ENCODE measurements at regions not wholly inside any gene's neighbourhood (a gene's known extent, or its start where the extent isn't known, plus 50 kb on each side); places are given as distances from the start of the nearest gene placed in this dataset.
"Not testable (repeated sequence)": the region's sequence is repeated elsewhere in the genome, so short reads cannot be mapped to it uniquely, and the experiment has no call there.

DNA sequence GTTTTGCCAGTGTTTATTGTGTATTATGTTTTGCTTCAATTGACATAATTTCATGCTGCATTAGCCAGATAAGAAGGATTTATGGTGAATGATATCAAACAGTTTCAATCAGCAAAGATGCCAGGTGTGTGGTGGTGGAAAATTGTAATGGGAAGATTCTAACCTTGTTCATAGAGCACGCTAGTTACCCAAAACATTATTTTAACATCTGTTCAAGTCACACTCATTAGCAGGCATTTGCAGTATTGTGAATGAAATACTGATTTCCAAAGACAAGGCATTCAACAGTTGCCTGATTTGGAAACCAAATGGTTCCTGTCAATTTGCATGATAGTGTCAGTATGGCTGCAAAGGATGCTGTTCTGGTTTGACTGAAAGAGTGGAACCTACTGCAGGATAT lies 129.7 kb downstream of the EPC1 start:
- no peak overlapping the region for H3K4me3 ChIP-seq (ENCODE audit: low read depth, low read length)
- H3K27me3 ChIP-seq (ENCODE audit: control insufficient read depth, insufficient read depth, low read length): no peaks in the 10 kb centered on the region
- TF ChIP-seq, protein P1, sequence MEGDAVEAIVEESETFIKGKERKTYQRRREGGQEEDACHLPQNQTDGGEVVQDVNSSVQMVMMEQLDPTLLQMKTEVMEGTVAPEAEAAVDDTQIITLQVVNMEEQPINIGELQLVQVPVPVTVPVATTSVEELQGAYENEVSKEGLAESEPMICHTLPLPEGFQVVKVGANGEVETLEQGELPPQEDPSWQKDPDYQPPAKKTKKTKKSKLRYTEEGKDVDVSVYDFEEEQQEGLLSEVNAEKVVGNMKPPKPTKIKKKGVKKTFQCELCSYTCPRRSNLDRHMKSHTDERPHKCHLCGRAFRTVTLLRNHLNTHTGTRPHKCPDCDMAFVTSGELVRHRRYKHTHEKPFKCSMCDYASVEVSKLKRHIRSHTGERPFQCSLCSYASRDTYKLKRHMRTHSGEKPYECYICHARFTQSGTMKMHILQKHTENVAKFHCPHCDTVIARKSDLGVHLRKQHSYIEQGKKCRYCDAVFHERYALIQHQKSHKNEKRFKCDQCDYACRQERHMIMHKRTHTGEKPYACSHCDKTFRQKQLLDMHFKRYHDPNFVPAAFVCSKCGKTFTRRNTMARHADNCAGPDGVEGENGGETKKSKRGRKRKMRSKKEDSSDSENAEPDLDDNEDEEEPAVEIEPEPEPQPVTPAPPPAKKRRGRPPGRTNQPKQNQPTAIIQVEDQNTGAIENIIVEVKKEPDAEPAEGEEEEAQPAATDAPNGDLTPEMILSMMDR (IDR thresholded peaks at IDR 0.05; ENCODE audit: insufficient read depth, low read length, poor library complexity, severe bottlenecking): no peak
- H3K36me3 ChIP-seq (ENCODE audit: control insufficient read depth, insufficient read depth, low read length): no peaks in the 10 kb centered on the region
- no peak for DNase-seq (ENCODE audit: low read depth)

DNA sequence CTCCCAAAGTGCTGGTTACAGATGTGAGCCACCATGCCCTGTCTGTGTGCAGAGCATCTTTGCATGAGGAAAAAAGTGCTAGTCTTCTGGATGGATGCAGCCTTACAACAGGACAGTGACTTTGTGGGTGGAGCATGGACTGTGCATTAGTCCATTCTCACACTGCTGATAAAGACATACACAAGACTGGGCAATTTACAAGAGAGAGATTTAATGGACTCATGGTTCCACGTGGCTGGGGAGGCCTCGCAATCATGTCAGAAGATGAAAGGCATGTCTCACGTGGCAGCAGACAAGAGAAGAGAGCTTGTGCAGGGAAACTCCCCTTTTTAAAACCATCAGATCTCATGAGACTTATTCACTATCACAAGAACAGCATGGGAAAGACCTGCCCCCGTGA lies 133.1 kb downstream of the EPC1 start:
- H3K4me3 ChIP-seq (ENCODE audit: low read depth, low read length); H3K36me3 ChIP-seq (ENCODE audit: control insufficient read depth, insufficient read depth, low read length); H3K27me3 ChIP-seq (ENCODE audit: control insufficient read depth, insufficient read depth, low read length); DNase-seq (ENCODE audit: low read depth): not testable (repeated sequence)

DNA sequence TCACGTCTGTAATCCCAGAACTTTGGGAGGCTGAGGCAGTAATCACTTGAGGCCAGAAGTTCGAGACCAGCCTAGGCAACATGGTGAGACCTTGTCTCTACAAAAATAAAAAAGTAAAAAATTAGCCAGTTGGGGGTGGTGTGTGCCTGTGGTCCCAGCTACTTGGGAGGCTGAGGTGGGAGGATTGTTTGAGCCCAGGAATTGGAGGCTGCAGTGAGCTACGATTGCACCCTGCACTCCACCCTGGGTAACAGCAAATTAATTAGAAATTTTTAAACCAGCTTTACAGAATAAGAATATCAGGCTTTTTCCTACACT lies 136.0 kb downstream of the EPC1 start:
- Histone ChIP-seq H3K36me3 (ENCODE audit: control insufficient read depth, insufficient read depth, low read length) (no peaks in the 10 kb centered on the region), H3K27me3 (ENCODE audit: control insufficient read depth, insufficient read depth, low read length) (no peaks in the 10 kb centered on the region), H3K4me3 (ENCODE audit: low read depth, low read length) (no peak overlapping the region)
- DNase-seq (ENCODE audit: low read depth): no peak
- TF ChIP-seq, protein P1 (IDR thresholded peaks at IDR 0.05; ENCODE audit: insufficient read depth, low read length, poor library complexity, severe bottlenecking): no peak

DNA sequence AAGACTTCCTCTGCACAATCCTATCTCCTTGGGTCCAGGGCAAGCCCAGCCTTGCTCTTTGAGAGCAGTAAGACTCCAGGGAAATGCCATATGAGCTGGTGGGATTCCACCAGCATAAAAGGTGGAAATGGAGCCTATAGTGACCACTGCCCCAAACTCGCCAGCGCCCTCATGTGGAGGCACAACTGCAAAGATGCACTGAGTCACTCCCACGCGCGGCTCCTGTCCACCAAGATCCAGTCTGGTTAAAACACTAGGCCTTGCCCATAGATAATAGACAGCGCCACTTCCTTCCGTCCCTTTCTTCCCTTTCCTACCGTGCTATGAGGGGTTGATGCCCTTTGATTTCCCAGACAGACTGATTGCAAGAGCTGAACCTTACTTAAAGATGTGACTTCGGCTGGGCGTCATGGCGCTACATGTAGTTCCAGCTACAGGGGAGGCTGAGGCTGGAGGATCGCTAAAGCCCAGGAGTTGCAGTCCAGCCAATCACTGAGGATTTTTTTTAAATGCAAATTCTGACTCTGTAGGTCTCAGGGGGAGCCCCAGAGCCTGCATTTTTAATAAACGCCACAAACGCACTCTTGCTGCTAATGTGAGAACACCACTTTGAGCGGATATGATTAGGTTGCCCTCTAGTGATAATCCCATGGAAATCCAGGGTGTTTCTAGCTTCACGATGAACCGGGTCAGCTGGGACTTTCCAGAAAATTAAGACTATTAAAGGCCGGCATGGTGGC lies 136.5 kb downstream of the EPC1 start:
- TF ChIP-seq, protein P1 (IDR thresholded peaks at IDR 0.05; ENCODE audit: insufficient read depth, low read length, poor library complexity, severe bottlenecking): peak; percentile 44
- no peak overlapping the region for H3K4me3 ChIP-seq (ENCODE audit: low read depth, low read length)
- H3K27me3 ChIP-seq (ENCODE audit: control insufficient read depth, insufficient read depth, low read length): no peaks in the 10 kb centered on the region
- no peak for DNase-seq (ENCODE audit: low read depth)
- H3K36me3 ChIP-seq (ENCODE audit: control insufficient read depth, insufficient read depth, low read length): no peaks in the 10 kb centered on the region

DNA sequence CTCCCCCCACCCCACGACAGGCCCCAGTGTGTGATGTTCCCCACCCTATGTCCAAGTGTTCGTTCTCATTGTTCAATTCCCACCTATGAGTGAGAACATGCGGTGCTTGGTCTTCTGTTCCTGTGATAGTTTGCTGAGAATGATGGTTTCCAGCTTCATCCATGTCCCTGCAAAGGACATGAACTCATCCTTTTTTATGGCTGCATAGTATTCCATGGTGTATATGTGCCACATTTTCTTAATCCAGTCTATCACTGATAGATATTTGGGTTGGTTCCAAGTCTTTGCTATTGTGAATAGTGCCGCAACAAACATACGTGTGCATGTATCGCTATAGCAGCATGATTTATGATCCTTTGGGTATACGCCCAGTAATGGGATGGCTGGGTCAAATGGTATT lies 139.0 kb downstream of the EPC1 start:
- H3K36me3 ChIP-seq (ENCODE audit: control insufficient read depth, insufficient read depth, low read length); H3K27me3 ChIP-seq (ENCODE audit: control insufficient read depth, insufficient read depth, low read length); DNase-seq (ENCODE audit: low read depth); H3K4me3 ChIP-seq (ENCODE audit: low read depth, low read length): not testable (repeated sequence)

DNA sequence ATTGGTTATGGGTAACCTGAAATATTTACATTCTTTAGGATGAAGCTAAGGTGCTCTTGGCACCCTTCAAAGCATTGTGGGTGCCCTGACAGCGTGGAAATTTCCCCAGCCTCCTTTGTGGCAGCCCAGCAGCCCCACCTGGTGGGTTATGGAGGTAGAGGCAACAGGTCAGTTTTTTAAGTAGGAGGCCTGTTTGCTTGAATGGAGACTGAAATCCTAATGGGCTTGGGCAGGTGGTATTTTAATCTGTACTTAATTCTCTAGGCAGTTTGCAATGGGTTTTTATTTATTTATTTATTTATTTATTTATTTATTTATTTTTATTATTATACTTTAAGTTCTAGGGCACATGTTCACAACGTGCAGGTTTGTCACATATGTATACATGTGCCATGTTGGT lies 139.4 kb downstream of the EPC1 start:
- no peak overlapping the region for H3K4me3 ChIP-seq (ENCODE audit: low read depth, low read length)
- no peaks in the 10 kb centered on the region for H3K36me3 ChIP-seq (ENCODE audit: control insufficient read depth, insufficient read depth, low read length)
- no peak for DNase-seq (ENCODE audit: low read depth)
- no peaks in the 10 kb centered on the region for H3K27me3 ChIP-seq (ENCODE audit: control insufficient read depth, insufficient read depth, low read length)
- TF ChIP-seq, protein P1 (IDR thresholded peaks at IDR 0.05; ENCODE audit: insufficient read depth, low read length, poor library complexity, severe bottlenecking): peak; percentile 82

DNA sequence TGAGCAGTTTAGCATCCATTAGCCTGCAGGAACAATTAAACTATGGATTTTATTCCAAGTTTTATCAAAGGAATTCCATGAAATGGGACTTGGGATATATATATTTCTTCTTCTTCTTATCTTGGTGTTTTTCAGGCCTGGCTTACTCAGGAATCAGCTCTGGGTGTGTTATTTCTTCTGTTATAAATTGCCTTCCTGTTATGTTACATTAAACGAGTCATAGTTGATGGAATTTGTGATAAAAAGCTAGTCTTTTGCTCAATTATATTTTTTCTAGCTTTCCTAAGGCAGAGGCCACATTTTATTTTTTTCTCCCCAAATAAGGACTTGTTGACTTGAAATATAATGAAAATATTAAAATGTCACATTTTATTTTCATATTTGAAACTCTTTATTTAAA lies 141.3 kb downstream of the EPC1 start:
- no peaks in the 10 kb centered on the region for H3K27me3 ChIP-seq (ENCODE audit: control insufficient read depth, insufficient read depth, low read length)
- no peak overlapping the region for H3K4me3 ChIP-seq (ENCODE audit: low read depth, low read length)
- no peaks in the 10 kb centered on the region for H3K36me3 ChIP-seq (ENCODE audit: control insufficient read depth, insufficient read depth, low read length)
- DNase-seq (ENCODE audit: low read depth): no peak
- TF ChIP-seq, protein P1 (IDR thresholded peaks at IDR 0.05; ENCODE audit: insufficient read depth, low read length, poor library complexity, severe bottlenecking): no peak
